Type B pancreatic cell (in vitro differentiated cells): ENCODE measurements at regions not wholly inside any gene's neighbourhood (a gene's known extent, or its start where the extent isn't known, plus 50 kb on each side); places are given as distances from the start of the nearest gene placed in this dataset.
"Not testable (repeated sequence)": the region's sequence is repeated elsewhere in the genome, so short reads cannot be mapped to it uniquely, and the experiment has no call there.

Experiments
- DNase-seq: peaks from one replicate; pipeline ENCODE4 v3.0.0; 2021; ENCODE audit warnings: mixed read lengths; ENCODE audit not compliant: unreplicated experiment; ENCODE audit errors: extremely low spot score
- H3K27ac Mint-ChIP-seq: 2 replicates; pipeline ENCODE4 v1.8.0; 2021; ENCODE audit warnings: mild to moderate bottlenecking, mixed read lengths
- H3K27me3 Mint-ChIP-seq: 2 replicates; pipeline ENCODE4 v1.8.0; 2021; ENCODE audit warnings: mixed read lengths
- H3K36me3 Mint-ChIP-seq: 2 replicates; pipeline ENCODE4 v1.8.0; 2021; ENCODE audit warnings: mixed read lengths
- H3K4me1 Mint-ChIP-seq: one replicate; pipeline ENCODE4 v1.8.0; 2021; ENCODE audit warnings: mixed read lengths; ENCODE audit not compliant: unreplicated experiment
- H3K4me3 Mint-ChIP-seq: 2 replicates; pipeline ENCODE4 v1.8.0; 2021; ENCODE audit warnings: mild to moderate bottlenecking, mixed read lengths
- H3K9me3 Mint-ChIP-seq: 2 replicates; pipeline ENCODE4 v1.8.0; 2021; ENCODE audit warnings: mixed read lengths
- CTCF ChIP-seq: fragments of 200-600 bp; sonication (generic); conservative IDR thresholded peaks from 2 replicates; pipeline ENCODE4 v1.5.0; 2021; ENCODE audit warnings: antibody characterized with exemption, mild to moderate bottlenecking

- Mint-ChIP-seq H3K9me3 (peaks cover 5% of the 10 kb centered on the region), H3K27ac (no peak overlapping the region), H3K4me1 (no peaks in the 10 kb centered on the region), H3K36me3 (no peaks in the 10 kb centered on the region), H3K27me3 (no peaks in the 10 kb centered on the region), H3K4me3 (no peak overlapping the region)
- TF ChIP-seq CTCF: no peak
- DNase-seq: no peak
Measured at GRCh38 chr2:125822746-125823145, 833.2 kb upstream of the GYPC start.

- not testable (repeated sequence) for DNase-seq, H3K27me3 Mint-ChIP-seq, H3K4me3 Mint-ChIP-seq, H3K9me3 Mint-ChIP-seq, H3K36me3 Mint-ChIP-seq, H3K27ac Mint-ChIP-seq, H3K4me1 Mint-ChIP-seq
Measured at GRCh38 chr2:125825781-125826180, 830.2 kb upstream of the GYPC start.

- H3K4me3 Mint-ChIP-seq: peak overlapping the region; percentile 27
- no peak for TF ChIP-seq CTCF
- H3K4me1 Mint-ChIP-seq: peaks cover 19% of the 10 kb centered on the region
- H3K27ac Mint-ChIP-seq: peak overlapping the region; percentile 51
- H3K9me3 Mint-ChIP-seq: peaks cover 5% of the 10 kb centered on the region
- no peak for DNase-seq
- H3K36me3 Mint-ChIP-seq: no peaks in the 10 kb centered on the region
- H3K27me3 Mint-ChIP-seq: no peaks in the 10 kb centered on the region
Measured at GRCh38 chr2:125837128-125837527, 818.8 kb upstream of the GYPC start.

GRCh38 chr2:125837611-125838010 is 818.3 kb upstream of the GYPC start:
- H3K9me3 Mint-ChIP-seq: peaks cover 5% of the 10 kb centered on the region
- H3K4me1 Mint-ChIP-seq: peaks cover 19% of the 10 kb centered on the region
- H3K36me3 Mint-ChIP-seq: no peaks in the 10 kb centered on the region
- TF ChIP-seq CTCF: no peak
- peak overlapping the region; percentile 27 for H3K4me3 Mint-ChIP-seq
- peak overlapping the region; percentile 51 for H3K27ac Mint-ChIP-seq
- H3K27me3 Mint-ChIP-seq: no peaks in the 10 kb centered on the region
- no peak for DNase-seq

GRCh38 chr2:125839945-125840344 is 816.0 kb upstream of the GYPC start:
- no peak overlapping the region for H3K4me3 Mint-ChIP-seq
- no peaks in the 10 kb centered on the region for H3K27me3 Mint-ChIP-seq
- DNase-seq: no peak
- H3K27ac Mint-ChIP-seq: no peak overlapping the region
- H3K36me3 Mint-ChIP-seq: no peaks in the 10 kb centered on the region
- no peak for TF ChIP-seq CTCF
- H3K9me3 Mint-ChIP-seq: no peaks in the 10 kb centered on the region
- H3K4me1 Mint-ChIP-seq: peaks cover 19% of the 10 kb centered on the region

GRCh38 chr2:125842041-125842440 is 813.9 kb upstream of the GYPC start:
- Mint-ChIP-seq H3K36me3 (no peaks in the 10 kb centered on the region), H3K4me1 (peaks cover 16% of the 10 kb centered on the region), H3K9me3 (no peaks in the 10 kb centered on the region), H3K27me3 (no peaks in the 10 kb centered on the region), H3K27ac (no peak overlapping the region), H3K4me3 (no peak overlapping the region)
- TF ChIP-seq CTCF: no peak
- no peak for DNase-seq
